Esophagus squamous epithelium (tissue), 5 donors: ENCODE measurements at regions not wholly inside any gene's neighbourhood (a gene's known extent, or its start where the extent isn't known, plus 50 kb on each side); places are given as distances from the start of the nearest gene placed in this dataset.
"Not testable (repeated sequence)": the region's sequence is repeated elsewhere in the genome, so short reads cannot be mapped to it uniquely, and the experiment has no call there.

Experiments used
- DNase-seq: peaks from one replicate; lab custom pipeline; 2025; lab: John Stamatoyannopoulos, UW
- H3K27ac ChIP-seq, 4 donors: fragments of 200-600 bp; sonication (generic); one replicate each; pipeline ENCODE4 v1.5.1; 2016 to 2019; ENCODE audit warnings: mild to moderate bottlenecking in 1 of 4
- H3K27me3 ChIP-seq, 4 donors: fragments of 200-600 bp; sonication (generic); 1 replicate in 3 of 4; 2 replicates in 1 of 4; pipeline versions ENCODE4 v1.5.1 to v1.6.0; 2017 to 2021; ENCODE audit warnings: antibody characterized with exemption in 1 of 4
- H3K36me3 ChIP-seq, 3 donors: fragments of 200-600 bp; sonication (generic); one replicate each; pipeline ENCODE4 v1.5.1; 2016 to 2019
- H3K4me1 ChIP-seq, 3 donors: fragments of 200-600 bp; sonication (generic); one replicate each; pipeline ENCODE4 v1.5.1; 2017 to 2019
- H3K4me3 ChIP-seq, 4 donors: fragments of 200-600 bp; sonication (generic); 1 replicate in 3 of 4; 2 replicates in 1 of 4; pipeline ENCODE4 v1.5.1; 2016 to 2019; ENCODE audit warnings: mild to moderate bottlenecking in 2 of 4, moderate library complexity in 1 of 4
- H3K9me3 ChIP-seq, 3 donors: fragments of 200-600 bp; sonication (generic); one replicate each; pipeline ENCODE4 v1.5.1; 2016 to 2019
- CTCF ChIP-seq, 6 experiments: fragments of 450-650 bp in 4 of 6; fragments of 200-600 bp in 2 of 6; sonication (generic) in 2 of 6; IDR thresholded peaks; one replicate each; pipeline ENCODE4 v1.5.1; 2016 to 2019; ENCODE audit warnings: antibody characterized with exemption in 6 of 6, mild to moderate bottlenecking in 4 of 6, moderate library complexity in 4 of 6
- POLR2A ChIP-seq, 4 donors: fragments of 450-650 bp; IDR thresholded peaks; one replicate each; pipeline ENCODE4 v1.6.1; 2017; ENCODE audit warnings: antibody characterized with exemption in 4 of 4, mild to moderate bottlenecking in 4 of 4, moderate library complexity in 3 of 4
- WGBS, 2 donors: methylation state at CpG; one replicate each; pipeline ENCODE4 v1.1.5; 2018; 5-methylcytosine and 5-hydroxymethylcytosine counted together
- intact Hi-C: fragments of 100-400 bp; cut with DNase I; formaldehyde crosslinking; loops from one replicate; pipeline ENCODE4 v1.15.0; 2022
- donor health status: DM: yes; HTN: yes; CAD: no.

GRCh38 chr11:22115470-22116029 is 77.3 kb upstream of the ANO5 start:
- intact Hi-C loops: no loop called here
- WGBS, 2 donors: 60 to 71% methylated on average over 3 of the region's 3 CpGs
- H3K4me1 ChIP-seq: no peaks in the 10 kb centered on the region

GRCh38 chr11:22127981-22128380 is 64.9 kb upstream of the ANO5 start:
- H3K4me3 ChIP-seq, intact Hi-C loops: not testable (repeated sequence)
- WGBS, 2 donors: 68 to 81% methylated on average over 2 of the region's 2 CpGs

More at GRCh38 chr11:22115470-22116029, 77.3 kb upstream of the ANO5 start:
- no peaks in the 10 kb centered on the region for H3K36me3 ChIP-seq
- no peaks in the 10 kb centered on the region for H3K27me3 ChIP-seq
- no peaks in the 10 kb centered on the region for H3K9me3 ChIP-seq
- H3K4me3 ChIP-seq: no peak overlapping the region
- no peak overlapping the region for H3K27ac ChIP-seq
- TF ChIP-seq CTCF (IDR thresholded peaks at IDR 0.05): no peak
- no peak for TF ChIP-seq POLR2A (IDR thresholded peaks at IDR 0.05)
- no peak for DNase-seq

GRCh38 chr11:22130462-22131053 is 62.3 kb upstream of the ANO5 start:
- intact Hi-C loops: no loop called here
- no peaks in the 10 kb centered on the region for H3K4me1 ChIP-seq
- no peak overlapping the region for H3K27ac ChIP-seq
- WGBS, 2 donors: 33 to 45% methylated on average over 3 of the region's 3 CpGs
- H3K4me3 ChIP-seq: no peak overlapping the region
- no peaks in the 10 kb centered on the region for H3K27me3 ChIP-seq
- peaks cover 0 to 12% (median 0%) of the 10 kb centered on the region in 3 donors for H3K9me3 ChIP-seq
- TF ChIP-seq CTCF (IDR thresholded peaks at IDR 0.05): peak in 2 of 6 experiments; percentile 28 to 36
- no peak for TF ChIP-seq POLR2A (IDR thresholded peaks at IDR 0.05)
- DNase-seq: no peak
- H3K36me3 ChIP-seq: no peaks in the 10 kb centered on the region

More at GRCh38 chr11:22127981-22128380, 64.9 kb upstream of the ANO5 start:
- not testable (repeated sequence) for DNase-seq, H3K36me3 ChIP-seq, H3K27ac ChIP-seq, H3K4me1 ChIP-seq, H3K27me3 ChIP-seq
- peaks cover 0 to 15% (median 0%) of the 10 kb centered on the region in 3 donors for H3K9me3 ChIP-seq

- no peak overlapping the region for H3K4me3 ChIP-seq
- no peak for TF ChIP-seq POLR2A (IDR thresholded peaks at IDR 0.05)
- no peak for TF ChIP-seq CTCF (IDR thresholded peaks at IDR 0.05)
- no peaks in the 10 kb centered on the region for H3K27me3 ChIP-seq
- no peaks in the 10 kb centered on the region for H3K36me3 ChIP-seq
- H3K4me1 ChIP-seq: no peaks in the 10 kb centered on the region
- DNase-seq: no peak
- H3K27ac ChIP-seq: no peak overlapping the region
- intact Hi-C loops: no loop called here
- H3K9me3 ChIP-seq: peaks cover 0 to 5% (median 0%) of the 10 kb centered on the region in 3 donors
These were observed 59.1 kb upstream of the ANO5 start for GRCh38 chr11:22133776-22134175.

GRCh38 chr11:22138264-22138663 is 54.6 kb upstream of the ANO5 start:
- DNase-seq: no peak
- no peaks in the 10 kb centered on the region for H3K4me1 ChIP-seq
- no peaks in the 10 kb centered on the region for H3K36me3 ChIP-seq
- no peak for TF ChIP-seq POLR2A (IDR thresholded peaks at IDR 0.05)
- TF ChIP-seq CTCF (IDR thresholded peaks at IDR 0.05): no peak
- no peaks in the 10 kb centered on the region for H3K27me3 ChIP-seq
- H3K4me3 ChIP-seq: no peak overlapping the region
- no peak overlapping the region for H3K27ac ChIP-seq
- intact Hi-C loops: no loop called here
- no peaks in the 10 kb centered on the region for H3K9me3 ChIP-seq
